ENCODE measurements at regions not wholly inside any gene's neighbourhood (a gene's known extent, or its start where the extent isn't known, plus 50 kb on each side); places are given as distances from the start of the nearest gene placed in this dataset.

GRCh38 chr7:29684787-29685650, 121.3 kb upstream of the WIPF3 start:
- peak overlapping the region in 3 of 4 experiments; percentile 66 to 79 (median 72); a peak in 5 of 7 replicates for H3K9ac ChIP-seq (replicated peaks in 1 of 4; ENCODE audit: extremely low read depth in 1 of 4, low read depth in 3 of 4, low read length in 3 of 4)
- H3K23ac ChIP-seq (ENCODE audit: insufficient read length) = no peak overlapping the region
- H3K36me3 ChIP-seq (ENCODE audit: control insufficient read depth in 2 of 4, insufficient read depth in 4 of 4, low read length in 3 of 4) = no peaks in the 10 kb centered on the region
- no peaks in the 10 kb centered on the region for H4K20me1 ChIP-seq (replicated peaks in 1 of 2; ENCODE audit: control insufficient read depth in 1 of 2, insufficient read depth in 2 of 2, low read length in 2 of 2)
- H2BK20ac ChIP-seq (ENCODE audit: low read length) = no peak overlapping the region
- TF ChIP-seq PHF8 (conservative IDR thresholded peaks at IDR 0.05; ENCODE audit: low read depth, low read length) (peak; percentile 55), KDM4A (IDR thresholded peaks at IDR 0.05; ENCODE audit: low read depth, low read length, severe bottlenecking) (peak; percentile 73), NRF1 (IDR thresholded peaks at IDR 0.05; ENCODE audit: low read depth, low read length) (peak; percentile 26; the same call in 1 of the 2 replicates), JUN (IDR thresholded peaks at IDR 0.05; ENCODE audit: low read depth, low read length) (no peak), EGR1 (IDR thresholded peaks at IDR 0.05; ENCODE audit: borderline replicate concordance, low read depth, low read length) (no peak), TAF1 (IDR thresholded peaks at IDR 0.05; ENCODE audit: low read depth, low read length) (peak; percentile 32; the same call in 1 of the 2 replicates), JUND (IDR thresholded peaks at IDR 0.05; ENCODE audit: low read length) (no peak)
- ChIA-PET CTCF (ENCODE audit: partially characterized antibody) (no interaction called here), POLR2A (ENCODE audit: partially characterized antibody) (no interaction called here)
- H3K23me2 ChIP-seq (ENCODE audit: low read depth, low read length) = no peaks in the 10 kb centered on the region
- peak overlapping the region; percentile 45 to 60; a peak in 3 of 4 replicates for H3K4me2 ChIP-seq (ENCODE audit: insufficient read depth in 1 of 2, low read depth in 2 of 2, low read length in 2 of 2)
- DNase-seq (ENCODE audit: low read depth in 1 of 2, low spot score in 2 of 2) = peak; percentile 13 to 86
- no peak overlapping the region for H3K56ac ChIP-seq (replicated peaks; ENCODE audit: insufficient read length, low read depth, low read length)
- no peak overlapping the region for H4K91ac ChIP-seq (replicated peaks; ENCODE audit: insufficient read length, low read length)
- H2BK15ac ChIP-seq (ENCODE audit: low read length) = no peak overlapping the region
- 0 out of 2 replicates have a peak overlapping the region, but pooled peaks have one; percentile 51 for H4K8ac ChIP-seq (ENCODE audit: extremely low read depth, insufficient read depth, low read length)
- H3K9me3 ChIP-seq (ENCODE audit: insufficient read depth in 2 of 2, low read depth in 1 of 2, low read length in 1 of 2) = no peaks in the 10 kb centered on the region
- no peaks in the 10 kb centered on the region for H3K79me1 ChIP-seq (ENCODE audit: low read depth, low read length)
- H3K4ac ChIP-seq (replicated peaks; ENCODE audit: insufficient read length, low read depth, low read length) = no peak overlapping the region
- H2BK120ac ChIP-seq (replicated peaks; ENCODE audit: low read depth, low read length) = no peak overlapping the region
- H2AK5ac ChIP-seq (ENCODE audit: low read depth, low read length) = no peak overlapping the region
- H3K4me1 ChIP-seq (replicated peaks in 1 of 4; ENCODE audit: control insufficient read depth in 3 of 4, insufficient read depth in 4 of 4, low read length in 3 of 4) = no peaks in the 10 kb centered on the region
- no peak overlapping the region for H3K14ac ChIP-seq (ENCODE audit: insufficient read length)
- peak overlapping the region; percentile 53 to 77 (median 68) for H3K4me3 ChIP-seq (ENCODE audit: extremely low read depth in 1 of 4, insufficient read depth in 2 of 4, low read depth in 3 of 4, low read length in 4 of 4)
- H2BK12ac ChIP-seq (ENCODE audit: low read depth, low read length) = no peak overlapping the region
- no peaks in the 10 kb centered on the region for H3K79me2 ChIP-seq (ENCODE audit: control insufficient read depth in 1 of 2, insufficient read depth in 2 of 2, low read length in 2 of 2)
- WGBS, 2 experiments (ENCODE audit: extremely low coverage in 1 of 2, insufficient coverage in 1 of 2, insufficient read length in 1 of 2, insufficient replicate concordance in 2 of 2, low coverage in 1 of 2, low lambda C conversion rate in 2 of 2, missing lambda C conversion rate in 1 of 2) = 1% methylated on average over 95 of the region's 114 CpGs; no CpG with 5 or more reads in 1 of the 2 experiments
- no peaks in the 10 kb centered on the region for H3K27me3 ChIP-seq (replicated peaks in 1 of 4; ENCODE audit: control insufficient read depth in 3 of 4, extremely low read depth in 1 of 4, insufficient read depth in 3 of 4, low read length in 3 of 4)
- peak overlapping the region; percentile 60 for H3K18ac ChIP-seq (ENCODE audit: extremely low read depth, low read length)
- no peak overlapping the region for H2BK5ac ChIP-seq (ENCODE audit: low read depth, low read length)
- H3K27ac ChIP-seq (ENCODE audit: low read depth, low read length) = peak overlapping the region; percentile 50; the same call in 1 of the 2 replicates
- H4K5ac ChIP-seq (ENCODE audit: insufficient read length, low read depth, low read length) = no peak overlapping the region
- peak overlapping the region; percentile 62; the same call in 1 of the 2 replicates for H2AFZ ChIP-seq (ENCODE audit: low read length)
- no peak for FAIRE-seq
